ENCODE measurements at regions not wholly inside any gene's neighbourhood (a gene's known extent, or its start where the extent isn't known, plus 50 kb on each side); places are given as distances from the start of the nearest gene placed in this dataset.
A peak's percentile ranks its signal among the peaks of the same experiment; 100 is the strongest.
"Not testable (repeated sequence)": the region's sequence is repeated elsewhere in the genome, so short reads cannot be mapped to it uniquely, and the experiment has no call there.

DNA sequence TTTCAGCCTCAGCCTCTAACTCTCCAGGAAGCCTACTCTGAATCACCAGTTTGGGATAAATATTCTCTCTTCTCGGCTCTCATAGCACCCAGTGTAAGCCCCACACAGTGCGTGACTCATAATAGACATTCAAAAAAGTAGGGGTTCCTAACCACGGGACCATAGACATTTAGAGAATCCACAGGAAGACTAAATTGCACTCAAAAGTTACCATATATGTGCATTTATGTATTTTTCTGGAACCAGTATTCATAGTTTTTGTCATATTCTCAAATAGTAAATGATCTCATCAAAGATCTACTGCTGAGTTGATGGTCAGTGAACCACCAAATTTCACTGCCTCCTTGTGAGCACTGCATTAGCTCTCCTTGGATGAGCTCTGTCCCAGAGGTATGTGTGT, 625.7 kb downstream of the SMARCA1 start:
- Mint-ChIP-seq H3K4me3 (no peak overlapping the region), H3K9me3 (peaks cover 2 to 3% (median 2%) of the 10 kb centered on the region in 3 donors), H3K27ac (no peak overlapping the region), H3K27me3 (no peaks in the 10 kb centered on the region), H3K4me1 (no peaks in the 10 kb centered on the region), H3K36me3 (no peaks in the 10 kb centered on the region)

GRCh38 chrX:128891554-128891953, 631.7 kb downstream of the SMARCA1 start:
- peaks cover 0 to 3% (median 3%) of the 10 kb centered on the region in 3 donors for H3K9me3 Mint-ChIP-seq
- no peaks in the 10 kb centered on the region for H3K4me1 Mint-ChIP-seq
- no peak overlapping the region for H3K4me3 Mint-ChIP-seq
- H3K27ac Mint-ChIP-seq: no peak overlapping the region
- no peaks in the 10 kb centered on the region for H3K27me3 Mint-ChIP-seq
- no peaks in the 10 kb centered on the region for H3K36me3 Mint-ChIP-seq

DNA sequence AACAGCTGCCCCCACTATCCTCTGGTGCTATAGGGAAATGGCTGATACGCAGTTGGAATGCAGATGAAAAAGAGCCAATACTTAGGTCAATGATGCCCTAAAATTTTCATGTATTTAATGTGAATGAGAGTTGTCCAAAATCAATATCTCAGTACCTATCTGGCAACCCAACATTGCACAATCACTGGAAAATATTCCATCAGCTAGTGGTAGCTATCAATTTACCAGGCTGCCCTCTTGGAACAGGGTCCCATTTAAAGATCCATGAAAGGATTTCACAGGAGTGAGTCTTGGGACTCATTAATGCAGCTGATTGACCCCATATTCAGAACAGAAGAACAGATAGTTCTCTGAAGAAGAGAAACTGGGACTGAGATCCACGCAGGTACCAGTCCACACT, 638.9 kb downstream of the SMARCA1 start:
- Mint-ChIP-seq H3K9me3 (peaks cover 3% of the 10 kb centered on the region in 3 donors), H3K27me3 (no peaks in the 10 kb centered on the region), H3K36me3 (no peaks in the 10 kb centered on the region), H3K27ac (no peak overlapping the region), H3K4me3 (no peak overlapping the region), H3K4me1 (no peaks in the 10 kb centered on the region)

DNA sequence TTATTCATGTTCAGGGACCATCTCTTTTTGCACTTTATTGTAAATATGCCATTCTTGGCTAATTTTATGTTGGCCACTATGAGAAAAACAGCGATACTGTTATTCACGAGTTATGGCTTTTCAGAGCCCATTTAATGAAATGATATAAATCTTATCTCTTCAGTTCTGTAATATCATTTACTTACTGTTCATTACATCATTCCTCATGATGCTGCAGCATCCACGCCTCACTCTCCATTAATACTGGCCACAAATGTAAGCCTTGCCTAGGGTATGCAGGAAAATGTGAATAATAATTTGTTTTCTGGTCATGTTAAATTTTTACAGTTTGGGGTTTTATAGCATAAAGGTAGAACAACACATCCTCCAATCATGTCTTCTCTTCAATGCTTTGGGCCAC, 639.6 kb downstream of the SMARCA1 start:
- H3K4me3 Mint-ChIP-seq: no peak overlapping the region
- H3K9me3 Mint-ChIP-seq: peaks cover 3% of the 10 kb centered on the region in 3 donors
- no peaks in the 10 kb centered on the region for H3K27me3 Mint-ChIP-seq
- H3K4me1 Mint-ChIP-seq: no peaks in the 10 kb centered on the region
- no peaks in the 10 kb centered on the region for H3K36me3 Mint-ChIP-seq
- H3K27ac Mint-ChIP-seq: no peak overlapping the region

GRCh38 chrX:128870361-128870760, 652.9 kb downstream of the SMARCA1 start:
- Mint-ChIP-seq H3K4me1 (peaks cover 0 to 3% (median 0%) of the 10 kb centered on the region in 3 donors), H3K4me3 (no peak overlapping the region), H3K36me3 (peaks cover 1% of the 10 kb centered on the region), H3K27me3 (peaks cover 2% of the 10 kb centered on the region), H3K27ac (no peak overlapping the region), H3K9me3 (peaks cover 0 to 2% (median 2%) of the 10 kb centered on the region in 3 donors)

DNA sequence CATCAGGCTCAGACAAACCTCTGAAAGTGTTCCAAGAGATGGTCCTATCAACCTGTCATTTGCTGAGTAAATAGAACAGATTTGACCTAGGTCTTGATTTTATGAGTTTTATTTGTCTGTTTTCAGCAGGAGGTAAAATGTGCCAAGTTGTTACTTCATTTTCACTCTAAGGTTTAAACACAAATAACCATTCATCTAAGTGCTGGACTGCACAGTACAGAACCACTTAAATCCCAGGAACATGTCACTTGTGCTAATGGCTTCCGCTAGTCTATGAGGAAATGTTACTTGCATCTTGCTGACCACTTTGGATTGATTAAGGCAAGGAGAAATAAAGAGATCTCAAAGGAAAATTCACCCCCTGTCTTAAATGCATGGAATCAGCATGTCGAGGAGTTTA, 660.7 kb downstream of the SMARCA1 start:
- no peaks in the 10 kb centered on the region for H3K4me1 Mint-ChIP-seq
- no peaks in the 10 kb centered on the region for H3K27me3 Mint-ChIP-seq
- peaks cover 0 to 3% (median 0%) of the 10 kb centered on the region in 3 donors for H3K9me3 Mint-ChIP-seq
- no peak overlapping the region for H3K27ac Mint-ChIP-seq
- no peak overlapping the region for H3K4me3 Mint-ChIP-seq
- no peaks in the 10 kb centered on the region for H3K36me3 Mint-ChIP-seq

GRCh38 chrX:128848374-128848773, 674.9 kb downstream of the SMARCA1 start:
- peaks cover 1% of the 10 kb centered on the region for H3K27me3 Mint-ChIP-seq
- H3K27ac Mint-ChIP-seq: no peak overlapping the region
- H3K9me3 Mint-ChIP-seq: peaks cover 2 to 3% (median 2%) of the 10 kb centered on the region in 3 donors
- no peaks in the 10 kb centered on the region for H3K36me3 Mint-ChIP-seq
- no peak overlapping the region for H3K4me3 Mint-ChIP-seq
- no peaks in the 10 kb centered on the region for H3K4me1 Mint-ChIP-seq

DNA sequence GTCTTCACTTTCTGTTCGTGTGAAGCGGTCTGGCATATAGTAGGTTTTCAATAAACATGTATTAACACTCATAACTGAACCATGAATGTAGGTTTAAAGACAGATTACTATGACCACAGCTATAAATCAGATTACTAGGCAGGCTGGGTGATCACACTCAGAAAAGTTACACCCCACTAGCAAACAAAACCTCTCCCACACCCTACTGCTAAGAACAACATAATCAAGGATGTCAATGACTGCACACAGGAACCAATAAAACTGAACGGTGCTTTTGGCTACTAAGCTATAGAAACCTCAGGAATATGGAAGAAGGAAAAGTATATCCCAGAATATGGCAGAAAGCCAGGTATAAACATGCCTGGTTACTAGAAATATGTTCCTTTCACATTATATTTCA, 676.9 kb downstream of the SMARCA1 start:
- Mint-ChIP-seq H3K4me1 (no peaks in the 10 kb centered on the region), H3K4me3 (no peak overlapping the region), H3K9me3 (peaks cover 0 to 3% (median 2%) of the 10 kb centered on the region in 3 donors), H3K27ac (no peak overlapping the region), H3K36me3 (no peaks in the 10 kb centered on the region), H3K27me3 (peaks cover 1% of the 10 kb centered on the region)

DNA sequence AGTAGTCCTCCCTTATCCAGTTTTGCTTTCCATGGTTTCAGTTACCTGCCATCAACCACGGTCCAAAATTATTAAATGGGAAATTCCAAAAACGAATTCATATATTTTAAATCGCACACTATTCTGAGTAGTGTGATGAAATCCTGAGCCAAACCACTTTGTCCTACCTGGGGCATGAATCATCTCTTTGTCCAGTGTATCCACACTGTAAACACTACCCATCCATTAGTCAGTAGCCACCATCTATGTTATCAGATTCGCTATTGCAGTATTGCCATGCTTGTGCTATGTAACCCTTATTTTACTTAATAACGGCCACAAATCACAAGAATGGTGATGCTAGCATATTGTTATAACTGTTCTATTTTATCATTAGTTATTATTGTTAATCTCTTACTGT, 704.6 kb downstream of the SMARCA1 start:
- H3K27ac Mint-ChIP-seq: no peak overlapping the region
- H3K9me3 Mint-ChIP-seq: no peaks in the 10 kb centered on the region
- no peaks in the 10 kb centered on the region for H3K4me1 Mint-ChIP-seq
- no peaks in the 10 kb centered on the region for H3K27me3 Mint-ChIP-seq
- H3K4me3 Mint-ChIP-seq: no peak overlapping the region
- H3K36me3 Mint-ChIP-seq: no peaks in the 10 kb centered on the region

DNA sequence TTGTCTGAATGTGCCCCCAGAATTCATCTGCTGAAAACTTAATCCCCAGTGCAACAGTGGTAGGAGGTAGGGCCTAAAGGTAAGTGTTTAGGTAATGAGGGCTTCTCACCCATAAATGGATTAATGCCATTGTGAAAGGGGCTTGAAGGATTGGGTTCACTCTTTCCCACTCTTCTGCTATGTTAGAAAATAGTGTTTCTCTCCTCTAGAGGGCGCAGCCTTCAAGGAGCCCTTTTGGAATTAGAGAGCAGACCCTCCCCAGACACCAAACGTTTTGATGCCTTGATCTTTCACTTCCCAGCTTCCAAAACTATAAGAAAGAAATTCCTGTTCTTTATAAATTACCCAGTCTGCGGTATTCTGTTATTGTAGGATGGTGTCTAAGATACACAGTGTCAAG, 706.4 kb downstream of the SMARCA1 start:
- no peaks in the 10 kb centered on the region for H3K9me3 Mint-ChIP-seq
- H3K36me3 Mint-ChIP-seq: no peaks in the 10 kb centered on the region
- H3K27ac Mint-ChIP-seq: no peak overlapping the region
- H3K4me1 Mint-ChIP-seq: no peaks in the 10 kb centered on the region
- H3K27me3 Mint-ChIP-seq: no peaks in the 10 kb centered on the region
- H3K4me3 Mint-ChIP-seq: no peak overlapping the region

GRCh38 chrX:128807367-128807766, 715.9 kb downstream of the SMARCA1 start:
- Mint-ChIP-seq H3K27ac (no peak overlapping the region), H3K36me3 (no peaks in the 10 kb centered on the region), H3K4me3 (no peak overlapping the region), H3K9me3 (peaks cover 2 to 15% (median 5%) of the 10 kb centered on the region in 3 donors), H3K4me1 (peaks cover 0 to 2% (median 0%) of the 10 kb centered on the region in 3 donors), H3K27me3 (no peaks in the 10 kb centered on the region)

DNA sequence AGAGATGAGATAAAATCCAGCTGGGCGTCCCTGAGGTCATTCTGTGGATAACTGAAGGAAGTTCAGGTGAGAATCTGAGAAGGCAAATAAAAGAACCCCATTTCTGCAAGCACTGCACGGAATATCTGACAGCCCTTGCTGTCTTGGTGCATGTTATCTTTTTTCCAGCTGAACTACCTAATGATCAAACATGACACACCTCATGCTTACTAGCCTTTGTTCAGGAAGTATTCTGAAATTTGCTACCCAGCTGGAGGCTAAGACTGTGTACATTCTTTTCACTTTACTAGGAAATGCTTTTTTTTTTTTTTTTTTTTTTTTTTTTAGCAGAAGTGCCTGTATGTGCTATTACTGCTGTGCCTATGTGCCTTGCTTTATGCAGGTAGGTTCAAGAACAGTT, 718.1 kb downstream of the SMARCA1 start:
- no peaks in the 10 kb centered on the region for H3K27me3 Mint-ChIP-seq
- H3K27ac Mint-ChIP-seq: no peak overlapping the region
- H3K4me3 Mint-ChIP-seq: no peak overlapping the region
- H3K9me3 Mint-ChIP-seq: peaks cover 2 to 15% (median 5%) of the 10 kb centered on the region in 3 donors
- H3K4me1 Mint-ChIP-seq: peaks cover 0 to 2% (median 0%) of the 10 kb centered on the region in 3 donors
- no peaks in the 10 kb centered on the region for H3K36me3 Mint-ChIP-seq

- Mint-ChIP-seq H3K27ac (no peak overlapping the region), H3K4me1 (peaks cover 0 to 2% (median 0%) of the 10 kb centered on the region in 3 donors), H3K27me3 (no peaks in the 10 kb centered on the region), H3K36me3 (no peaks in the 10 kb centered on the region), H3K4me3 (no peak overlapping the region), H3K9me3 (peaks cover 2 to 15% (median 5%) of the 10 kb centered on the region in 3 donors)
These were observed 718.5 kb downstream of the SMARCA1 start for GRCh38 chrX:128804828-128805227.

- H3K27me3 Mint-ChIP-seq: no peaks in the 10 kb centered on the region
- H3K36me3 Mint-ChIP-seq: peaks cover 2% of the 10 kb centered on the region
- H3K27ac Mint-ChIP-seq: no peak overlapping the region
- H3K4me1 Mint-ChIP-seq: peaks cover 0 to 4% (median 0%) of the 10 kb centered on the region in 3 donors
- peaks cover 0 to 11% (median 3%) of the 10 kb centered on the region in 3 donors for H3K9me3 Mint-ChIP-seq
- H3K4me3 Mint-ChIP-seq: no peak overlapping the region
These were observed 723.2 kb downstream of the SMARCA1 start for GRCh38 chrX:128800138-128800537.

- H3K4me3 Mint-ChIP-seq, H3K27ac Mint-ChIP-seq, H3K36me3 Mint-ChIP-seq, H3K9me3 Mint-ChIP-seq, H3K27me3 Mint-ChIP-seq, H3K4me1 Mint-ChIP-seq: not testable (repeated sequence)
These were observed 730.9 kb upstream of the ACTRT1 start for GRCh38 chrX:128783139-128783538.

DNA sequence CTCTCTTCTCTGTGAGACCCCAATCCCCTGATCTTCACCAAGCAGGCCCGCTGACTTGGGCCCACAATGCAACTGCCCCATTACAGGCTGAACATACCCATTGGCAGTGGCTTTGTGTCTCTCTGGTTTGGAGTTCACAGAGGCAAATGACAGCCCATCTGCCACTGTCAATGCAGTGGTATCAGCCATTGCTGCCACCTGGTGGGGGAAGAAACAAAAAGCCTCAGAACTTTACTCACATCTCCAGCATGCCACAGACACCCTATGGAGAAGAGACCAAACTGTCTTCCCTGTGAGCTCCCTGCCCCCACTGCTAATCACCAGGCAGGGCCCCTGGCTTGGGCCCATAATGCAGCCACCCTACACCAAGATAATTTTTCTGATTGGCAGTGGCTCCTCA, 729.3 kb upstream of the ACTRT1 start:
- H3K9me3 Mint-ChIP-seq: peaks cover 2 to 9% (median 2%) of the 10 kb centered on the region in 3 donors
- no peak overlapping the region for H3K27ac Mint-ChIP-seq
- H3K4me1 Mint-ChIP-seq: peaks cover 0 to 7% (median 6%) of the 10 kb centered on the region in 3 donors
- peaks cover 2% of the 10 kb centered on the region for H3K27me3 Mint-ChIP-seq
- peak overlapping the region in 1 of 4 donors; percentile 52 for H3K4me3 Mint-ChIP-seq
- H3K36me3 Mint-ChIP-seq: no peaks in the 10 kb centered on the region

DNA sequence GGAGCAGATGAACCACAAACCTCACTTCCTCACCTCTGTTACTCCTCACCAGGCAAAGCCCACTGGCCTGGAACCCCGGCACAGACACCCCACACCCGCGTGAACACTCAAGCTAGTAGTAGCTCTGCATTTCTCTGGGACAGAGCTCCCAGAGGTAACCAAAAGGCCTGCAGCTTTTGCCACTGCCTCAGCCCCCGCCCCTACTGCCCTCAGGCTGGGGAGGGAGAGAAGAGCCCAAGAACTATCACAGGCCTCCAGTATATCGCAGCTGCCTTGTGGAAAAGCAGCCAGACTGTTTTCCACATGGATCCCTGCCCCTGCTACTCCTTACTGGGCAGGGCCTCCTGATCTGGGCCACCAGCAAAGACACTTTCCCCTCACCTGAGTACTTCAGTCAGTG, 728.7 kb upstream of the ACTRT1 start:
- Mint-ChIP-seq H3K27ac (no peak overlapping the region), H3K9me3 (peaks cover 2 to 9% (median 2%) of the 10 kb centered on the region in 3 donors), H3K4me3 (peak overlapping the region in 1 of 4 donors; percentile 54)

More for the DNA sequence above, 728.7 kb upstream of the ACTRT1 start:
- H3K4me1 Mint-ChIP-seq: peaks cover 0 to 7% (median 6%) of the 10 kb centered on the region in 3 donors
- H3K27me3 Mint-ChIP-seq: peaks cover 3% of the 10 kb centered on the region
- no peaks in the 10 kb centered on the region for H3K36me3 Mint-ChIP-seq
